Stimulated activated CD4-positive, alpha-beta T cell treated with anti-CD3 and anti-CD28 coated beads, TNF-alpha, amount 100 ng/mL, for 48 hours (primary cell): ENCODE measurements at regions not wholly inside any gene's neighbourhood (a gene's known extent, or its start where the extent isn't known, plus 50 kb on each side); places are given as distances from the start of the nearest gene placed in this dataset.

Experiments
- DNase-seq, 3 donors: peaks; one replicate each; pipeline ENCODE4 v3.0.0-alpha.2; 2020; ENCODE audit warnings: low read depth in 3 of 3

- DNase-seq: no peak
Measured at GRCh38 chr14:42421377-42422078, 814.9 kb downstream of the LRFN5 start.

GRCh38 chr14:42420071-42420470 is 813.4 kb downstream of the LRFN5 start:
- no peak for DNase-seq

- DNase-seq: no peak
Measured at GRCh38 chr14:42407153-42407552, 800.5 kb downstream of the LRFN5 start.

GRCh38 chr14:42391146-42391834 is 784.6 kb downstream of the LRFN5 start:
- no peak for DNase-seq

GRCh38 chr14:42378880-42379279 is 772.2 kb downstream of the LRFN5 start:
- DNase-seq: no peak

- DNase-seq: no peak
Measured at GRCh38 chr14:42378274-42378673, 771.6 kb downstream of the LRFN5 start.

GRCh38 chr14:42374332-42374731 is 767.7 kb downstream of the LRFN5 start:
- DNase-seq: no peak

- no peak for DNase-seq
Measured at GRCh38 chr14:42370056-42370455, 763.4 kb downstream of the LRFN5 start.

- DNase-seq: no peak
Measured at GRCh38 chr14:42368234-42368633, 761.6 kb downstream of the LRFN5 start.

GRCh38 chr14:42353315-42353714 is 746.6 kb downstream of the LRFN5 start:
- no peak for DNase-seq

- no peak for DNase-seq
Measured at GRCh38 chr14:42335918-42336317, 729.2 kb downstream of the LRFN5 start.

GRCh38 chr14:42334931-42335330 is 728.3 kb downstream of the LRFN5 start:
- no peak for DNase-seq

GRCh38 chr14:42323426-42323825 is 716.8 kb downstream of the LRFN5 start:
- no peak for DNase-seq

GRCh38 chr14:42322531-42323284 is 716.0 kb downstream of the LRFN5 start:
- DNase-seq: no peak

- no peak for DNase-seq
Measured at GRCh38 chr14:42319996-42320395, 713.3 kb downstream of the LRFN5 start.

- DNase-seq: no peak
Measured at GRCh38 chr14:42316693-42317092, 710.0 kb downstream of the LRFN5 start.

GRCh38 chr14:42311876-42312275 is 705.2 kb downstream of the LRFN5 start:
- DNase-seq: no peak

GRCh38 chr14:42307239-42307825 is 700.7 kb downstream of the LRFN5 start:
- DNase-seq: no peak

- DNase-seq: no peak
Measured at GRCh38 chr14:42299692-42300091, 693.0 kb downstream of the LRFN5 start.

GRCh38 chr14:42293180-42293579 is 686.5 kb downstream of the LRFN5 start:
- DNase-seq: no peak

GRCh38 chr14:42277840-42278239 is 671.2 kb downstream of the LRFN5 start:
- DNase-seq: no peak

- no peak for DNase-seq
Measured at GRCh38 chr14:42269234-42269633, 662.6 kb downstream of the LRFN5 start.
